ENCODE measurements at regions not wholly inside any gene's neighbourhood (a gene's known extent, or its start where the extent isn't known, plus 50 kb on each side); places are given as distances from the start of the nearest gene placed in this dataset.
"Not testable (repeated sequence)": the region's sequence is repeated elsewhere in the genome, so short reads cannot be mapped to it uniquely, and the experiment has no call there.

GRCh38 chr22:23437107-23437395 is 143.0 kb downstream of the IGLL1 start:
- not testable (repeated sequence) for DNase-seq

GRCh38 chr22:23436354-23437106 is 143.6 kb downstream of the IGLL1 start:
- DNase-seq = not testable (repeated sequence)

- not testable (repeated sequence) for DNase-seq
Measured at GRCh38 chr22:23435186-23435585, 144.9 kb downstream of the IGLL1 start.

- not testable (repeated sequence) for DNase-seq
Measured at GRCh38 chr22:23434198-23434830, 145.8 kb downstream of the IGLL1 start.

GRCh38 chr22:23433127-23434005 is 146.7 kb downstream of the IGLL1 start:
- not testable (repeated sequence) for DNase-seq

GRCh38 chr22:23432719-23433118 is 147.4 kb downstream of the IGLL1 start:
- not testable (repeated sequence) for DNase-seq

GRCh38 chr22:23431337-23432072 is 148.6 kb downstream of the IGLL1 start:
- DNase-seq = no peak

GRCh38 chr22:23424551-23425068 is 155.5 kb downstream of the IGLL1 start:
- DNase-seq = not testable (repeated sequence)

GRCh38 chr22:23424031-23424430 is 156.1 kb downstream of the IGLL1 start:
- DNase-seq = no peak

- not testable (repeated sequence) for DNase-seq
Measured at GRCh38 chr22:23422281-23422680, 157.8 kb downstream of the IGLL1 start.

GRCh38 chr22:23421300-23421699 is 158.8 kb downstream of the IGLL1 start:
- DNase-seq = not testable (repeated sequence)

- DNase-seq = no peak
Measured at GRCh38 chr22:23419931-23420330, 160.2 kb downstream of the IGLL1 start.

- no peak for DNase-seq
Measured at GRCh38 chr22:23419171-23419570, 160.9 kb downstream of the IGLL1 start.

GRCh38 chr22:23418159-23418788 is 161.8 kb downstream of the IGLL1 start:
- DNase-seq = no peak

GRCh38 chr22:23417327-23417726 is 162.8 kb downstream of the IGLL1 start:
- peak; percentile 56 for DNase-seq

- DNase-seq = not testable (repeated sequence)
Measured at GRCh38 chr22:23416169-23416690, 163.9 kb downstream of the IGLL1 start.

GRCh38 chr22:23415490-23415851 is 164.6 kb downstream of the IGLL1 start:
- no peak for DNase-seq

GRCh38 chr22:23414727-23415489 is 165.2 kb downstream of the IGLL1 start:
- DNase-seq = no peak

- DNase-seq = no peak
Measured at GRCh38 chr22:23411739-23412138, 168.4 kb downstream of the IGLL1 start.

- DNase-seq = no peak
Measured at GRCh38 chr22:23410411-23410810, 169.7 kb downstream of the IGLL1 start.

- no peak for DNase-seq
Measured at GRCh38 chr22:23409976-23410375, 170.1 kb downstream of the IGLL1 start.

All from fibroblast of skin of abdomen (primary cell).